GM23338 (cell line): ENCODE measurements at regions not wholly inside any gene's neighbourhood (a gene's known extent, or its start where the extent isn't known, plus 50 kb on each side); places are given as distances from the start of the nearest gene placed in this dataset.

Source experiments
- ATAC-seq: fragments of 200-7000 bp; cut with Tn5 transposase; 3 replicates; pipeline ENCODE4 v1.9.1; 2020
- DNase-seq: peaks from one replicate; pipeline ENCODE4 v3.0.0-alpha.2; 2015; ENCODE audit warnings: low spot score
- H2AFZ ChIP-seq: fragments of 200-600 bp; sonication (generic); 2 replicates; pipeline ENCODE4 v1.8.0; 2016; ENCODE audit warnings: antibody characterized with exemption, mild to moderate bottlenecking, moderate library complexity
- H3F3A ChIP-seq: fragments of 200-600 bp; sonication (generic); replicated peaks from 2 replicates; pipeline ENCODE4 v1.8.0; 2017; ENCODE audit warnings: antibody characterized with exemption, mixed run types, low read depth
- H3K27ac ChIP-seq: fragments of 200-600 bp; sonication (generic); 2 replicates; pipeline ENCODE4 v1.6.1; 2016; ENCODE audit warnings: low read depth
- H3K27me3 ChIP-seq: fragments of 200-600 bp; sonication (generic); 2 replicates; pipeline ENCODE4 v1.8.0; 2016; ENCODE audit warnings: mild to moderate bottlenecking, mixed run types, moderate library complexity; ENCODE audit not compliant: insufficient read depth
- H3K36me3 ChIP-seq: fragments of 200-600 bp; sonication (generic); 2 replicates; pipeline ENCODE4 v1.8.0; 2016; ENCODE audit warnings: mild to moderate bottlenecking; ENCODE audit not compliant: insufficient read depth
- H3K4me1 ChIP-seq: fragments of 200-600 bp; sonication (generic); 2 replicates; pipeline ENCODE4 v1.8.0; 2016; ENCODE audit warnings: mild to moderate bottlenecking, moderate library complexity; ENCODE audit not compliant: insufficient read depth
- H3K4me2 ChIP-seq: fragments of 200-600 bp; sonication (generic); 2 replicates; pipeline ENCODE4 v1.7.1; 2017; ENCODE audit warnings: mixed run types
- H3K4me3 ChIP-seq: fragments of 200-600 bp; sonication (generic); 2 replicates; pipeline ENCODE4 v1.6.1; 2016; ENCODE audit warnings: mixed run types
- H3K79me2 ChIP-seq: fragments of 200-600 bp; sonication (generic); replicated peaks from 2 replicates; pipeline ENCODE4 v1.8.0; 2017; ENCODE audit warnings: mild to moderate bottlenecking; ENCODE audit not compliant: insufficient read depth
- H3K9me2 ChIP-seq: fragments of 200-600 bp; sonication (generic); 2 replicates; pipeline ENCODE4 v1.8.0; 2017; ENCODE audit not compliant: insufficient read depth
- H4K20me1 ChIP-seq: fragments of 200-600 bp; sonication (generic); replicated peaks from 2 replicates; pipeline ENCODE4 v1.8.0; 2017; ENCODE audit warnings: mild to moderate bottlenecking; ENCODE audit not compliant: insufficient read depth
- H3K27ac Mint-ChIP-seq: 2 replicates; pipeline ENCODE4 v1.8.0; 2020; ENCODE audit warnings: inconsistent platforms, mild to moderate bottlenecking, moderate library complexity, mixed read lengths
- H3K27me3 Mint-ChIP-seq: 3 replicates; pipeline ENCODE4 v1.8.0; 2022; ENCODE audit warnings: low read depth, mild to moderate bottlenecking, moderate library complexity, mixed read lengths, inconsistent platforms; ENCODE audit not compliant: insufficient read depth, poor library complexity
- H3K36me3 Mint-ChIP-seq: 3 replicates; pipeline ENCODE4 v1.8.0; 2021; ENCODE audit warnings: low read depth, mild to moderate bottlenecking, inconsistent platforms, moderate library complexity, mixed read lengths
- H3K4me1 Mint-ChIP-seq: 3 replicates; pipeline ENCODE4 v1.8.0; 2020; ENCODE audit warnings: mild to moderate bottlenecking, inconsistent platforms, mixed read lengths
- H3K4me3 Mint-ChIP-seq: 3 replicates; pipeline ENCODE4 v1.8.0; 2021; ENCODE audit warnings: moderate library complexity, mild to moderate bottlenecking, inconsistent platforms, mixed read lengths
- H3K9me3 Mint-ChIP-seq: 3 replicates; pipeline ENCODE4 v1.8.0; 2020; ENCODE audit warnings: moderate library complexity, mild to moderate bottlenecking, inconsistent platforms, mixed read lengths
- EZH2phosphoT487 ChIP-seq: fragments of 200-600 bp; sonication (generic); IDR thresholded peaks from one replicate; pipeline ENCODE4 v1.8.1; 2018; ENCODE audit warnings: antibody characterized with exemption; ENCODE audit not compliant: unreplicated experiment
- JUNB ChIP-seq: IDR thresholded peaks from one replicate; pipeline ENCODE4 v1.6.1; 2016; ENCODE audit warnings: antibody characterized with exemption; ENCODE audit not compliant: unreplicated experiment
- NANOG ChIP-seq: IDR thresholded peaks from 2 replicates; pipeline ENCODE4 v1.6.1; 2016; ENCODE audit warnings: antibody characterized with exemption, borderline replicate concordance
- POLR2AphosphoS5 ChIP-seq: IDR thresholded peaks from 2 replicates; pipeline ENCODE4 v1.6.1; 2016; ENCODE audit warnings: antibody characterized with exemption, low read depth
- TF ChIP-seq, protein P1 (sequence below): fragments of 250-450 bp; sonication (Bioruptor Pico); IDR thresholded peaks from 2 replicates; pipeline ENCODE4 v1.5.0; 2020; ENCODE audit warnings: mild to moderate bottlenecking, moderate library complexity
- TF ChIP-seq, protein P2 (sequence below), 2 experiments: fragments of 200-600 bp in 1 of 2; sonication (generic) in 1 of 2; conservative IDR thresholded peaks; 2 replicates each; pipeline versions ENCODE4 v1.5.1 to v1.6.1; 2016 to 2017; ENCODE audit warnings: antibody characterized with exemption in 2 of 2, low read depth in 2 of 2, mild to moderate bottlenecking in 2 of 2, moderate library complexity in 1 of 2

DNA sequence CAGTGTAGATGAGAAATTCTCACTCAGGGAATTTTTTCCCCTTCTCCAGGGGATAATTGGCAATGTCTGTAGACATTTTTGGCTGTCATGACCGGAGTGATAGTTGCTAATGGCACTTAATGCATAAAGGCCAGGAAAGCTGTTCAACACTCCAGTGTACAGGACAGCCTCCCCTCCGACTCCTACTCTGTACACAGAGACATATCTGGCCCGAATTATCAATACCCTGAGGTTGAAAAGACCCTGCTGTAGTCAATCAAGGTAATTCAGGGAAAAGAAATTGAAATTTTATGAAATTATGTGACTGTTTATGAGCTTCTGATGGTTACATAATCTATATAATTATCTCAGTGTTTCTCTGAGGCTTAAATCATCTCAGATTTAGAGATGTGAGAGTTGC, 720.7 kb downstream of the OLFM4 start (continued):
- TF ChIP-seq, protein P1, sequence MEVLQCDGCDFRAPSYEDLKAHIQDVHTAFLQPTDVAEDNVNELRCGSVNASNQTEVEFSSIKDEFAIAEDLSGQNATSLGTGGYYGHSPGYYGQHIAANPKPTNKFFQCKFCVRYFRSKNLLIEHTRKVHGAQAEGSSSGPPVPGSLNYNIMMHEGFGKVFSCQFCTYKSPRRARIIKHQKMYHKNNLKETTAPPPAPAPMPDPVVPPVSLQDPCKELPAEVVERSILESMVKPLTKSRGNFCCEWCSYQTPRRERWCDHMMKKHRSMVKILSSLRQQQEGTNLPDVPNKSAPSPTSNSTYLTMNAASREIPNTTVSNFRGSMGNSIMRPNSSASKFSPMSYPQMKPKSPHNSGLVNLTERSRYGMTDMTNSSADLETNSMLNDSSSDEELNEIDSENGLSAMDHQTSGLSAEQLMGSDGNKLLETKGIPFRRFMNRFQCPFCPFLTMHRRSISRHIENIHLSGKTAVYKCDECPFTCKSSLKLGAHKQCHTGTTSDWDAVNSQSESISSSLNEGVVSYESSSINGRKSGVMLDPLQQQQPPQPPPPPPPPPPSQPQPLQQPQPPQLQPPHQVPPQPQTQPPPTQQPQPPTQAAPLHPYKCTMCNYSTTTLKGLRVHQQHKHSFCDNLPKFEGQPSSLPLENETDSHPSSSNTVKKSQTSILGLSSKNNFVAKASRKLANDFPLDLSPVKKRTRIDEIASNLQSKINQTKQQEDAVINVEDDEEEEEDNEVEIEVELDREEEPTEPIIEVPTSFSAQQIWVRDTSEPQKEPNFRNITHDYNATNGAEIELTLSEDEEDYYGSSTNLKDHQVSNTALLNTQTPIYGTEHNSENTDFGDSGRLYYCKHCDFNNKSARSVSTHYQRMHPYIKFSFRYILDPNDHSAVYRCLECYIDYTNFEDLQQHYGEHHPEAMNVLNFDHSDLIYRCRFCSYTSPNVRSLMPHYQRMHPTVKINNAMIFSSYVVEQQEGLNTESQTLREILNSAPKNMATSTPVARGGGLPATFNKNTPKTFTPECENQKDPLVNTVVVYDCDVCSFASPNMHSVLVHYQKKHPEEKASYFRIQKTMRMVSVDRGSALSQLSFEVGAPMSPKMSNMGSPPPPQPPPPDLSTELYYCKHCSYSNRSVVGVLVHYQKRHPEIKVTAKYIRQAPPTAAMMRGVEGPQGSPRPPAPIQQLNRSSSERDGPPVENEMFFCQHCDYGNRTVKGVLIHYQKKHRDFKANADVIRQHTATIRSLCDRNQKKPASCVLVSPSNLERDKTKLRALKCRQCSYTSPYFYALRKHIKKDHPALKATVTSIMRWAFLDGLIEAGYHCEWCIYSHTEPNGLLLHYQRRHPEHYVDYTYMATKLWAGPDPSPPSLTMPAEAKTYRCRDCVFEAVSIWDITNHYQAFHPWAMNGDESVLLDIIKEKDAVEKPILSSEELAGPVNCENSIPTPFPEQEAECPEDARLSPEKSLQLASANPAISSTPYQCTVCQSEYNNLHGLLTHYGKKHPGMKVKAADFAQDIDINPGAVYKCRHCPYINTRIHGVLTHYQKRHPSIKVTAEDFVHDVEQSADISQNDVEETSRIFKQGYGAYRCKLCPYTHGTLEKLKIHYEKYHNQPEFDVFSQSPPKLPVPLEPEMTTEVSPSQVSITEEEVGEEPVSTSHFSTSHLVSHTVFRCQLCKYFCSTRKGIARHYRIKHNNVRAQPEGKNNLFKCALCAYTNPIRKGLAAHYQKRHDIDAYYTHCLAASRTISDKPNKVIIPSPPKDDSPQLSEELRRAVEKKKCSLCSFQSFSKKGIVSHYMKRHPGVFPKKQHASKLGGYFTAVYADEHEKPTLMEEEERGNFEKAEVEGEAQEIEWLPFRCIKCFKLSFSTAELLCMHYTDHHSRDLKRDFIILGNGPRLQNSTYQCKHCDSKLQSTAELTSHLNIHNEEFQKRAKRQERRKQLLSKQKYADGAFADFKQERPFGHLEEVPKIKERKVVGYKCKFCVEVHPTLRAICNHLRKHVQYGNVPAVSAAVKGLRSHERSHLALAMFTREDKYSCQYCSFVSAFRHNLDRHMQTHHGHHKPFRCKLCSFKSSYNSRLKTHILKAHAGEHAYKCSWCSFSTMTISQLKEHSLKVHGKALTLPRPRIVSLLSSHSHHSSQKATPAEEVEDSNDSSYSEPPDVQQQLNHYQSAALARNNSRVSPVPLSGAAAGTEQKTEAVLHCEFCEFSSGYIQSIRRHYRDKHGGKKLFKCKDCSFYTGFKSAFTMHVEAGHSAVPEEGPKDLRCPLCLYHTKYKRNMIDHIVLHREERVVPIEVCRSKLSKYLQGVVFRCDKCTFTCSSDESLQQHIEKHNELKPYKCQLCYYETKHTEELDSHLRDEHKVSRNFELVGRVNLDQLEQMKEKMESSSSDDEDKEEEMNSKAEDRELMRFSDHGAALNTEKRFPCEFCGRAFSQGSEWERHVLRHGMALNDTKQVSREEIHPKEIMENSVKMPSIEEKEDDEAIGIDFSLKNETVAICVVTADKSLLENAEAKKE (CRISPR knock-in tag): no peak
- TF ChIP-seq NANOG (no peak), EZH2phosphoT487 (no peak)
- TF ChIP-seq, protein P2, sequence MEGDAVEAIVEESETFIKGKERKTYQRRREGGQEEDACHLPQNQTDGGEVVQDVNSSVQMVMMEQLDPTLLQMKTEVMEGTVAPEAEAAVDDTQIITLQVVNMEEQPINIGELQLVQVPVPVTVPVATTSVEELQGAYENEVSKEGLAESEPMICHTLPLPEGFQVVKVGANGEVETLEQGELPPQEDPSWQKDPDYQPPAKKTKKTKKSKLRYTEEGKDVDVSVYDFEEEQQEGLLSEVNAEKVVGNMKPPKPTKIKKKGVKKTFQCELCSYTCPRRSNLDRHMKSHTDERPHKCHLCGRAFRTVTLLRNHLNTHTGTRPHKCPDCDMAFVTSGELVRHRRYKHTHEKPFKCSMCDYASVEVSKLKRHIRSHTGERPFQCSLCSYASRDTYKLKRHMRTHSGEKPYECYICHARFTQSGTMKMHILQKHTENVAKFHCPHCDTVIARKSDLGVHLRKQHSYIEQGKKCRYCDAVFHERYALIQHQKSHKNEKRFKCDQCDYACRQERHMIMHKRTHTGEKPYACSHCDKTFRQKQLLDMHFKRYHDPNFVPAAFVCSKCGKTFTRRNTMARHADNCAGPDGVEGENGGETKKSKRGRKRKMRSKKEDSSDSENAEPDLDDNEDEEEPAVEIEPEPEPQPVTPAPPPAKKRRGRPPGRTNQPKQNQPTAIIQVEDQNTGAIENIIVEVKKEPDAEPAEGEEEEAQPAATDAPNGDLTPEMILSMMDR (conservative IDR thresholded peaks at IDR 0.05; ENCODE audit: low read depth in 2 of 2): no peak

DNA sequence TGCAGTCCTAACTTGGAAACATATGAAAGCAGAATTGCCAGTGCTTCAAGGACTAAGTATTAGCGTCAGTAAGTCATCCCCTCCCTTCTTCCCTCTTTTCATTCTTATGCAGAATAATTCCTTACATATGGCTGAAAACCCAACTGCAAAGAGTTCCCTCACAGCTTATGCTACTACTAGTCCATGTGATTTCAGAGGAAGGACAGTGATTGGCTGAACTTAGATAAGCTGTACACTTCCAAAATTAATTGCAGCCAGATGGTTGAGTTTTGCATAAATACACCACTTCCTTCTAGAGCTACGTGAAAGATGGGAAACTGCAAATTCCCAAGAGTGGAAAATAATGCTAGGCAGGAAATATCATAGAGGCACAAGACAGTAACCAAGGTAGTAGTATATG, 730.4 kb downstream of the OLFM4 start:
- H3K9me3 Mint-ChIP-seq: peaks cover 9% of the 10 kb centered on the region; the same call in 2 of the 3 replicates
- Histone ChIP-seq H3K27me3 (no peaks in the 10 kb centered on the region), H3K9me2 (peaks cover 16% of the 10 kb centered on the region), H3K36me3 (no peaks in the 10 kb centered on the region), H3K79me2 (no peaks in the 10 kb centered on the region), H3K27ac (no peak overlapping the region), H3K4me2 (no peak overlapping the region), H2AFZ (no peak overlapping the region), H3F3A (no peaks in the 10 kb centered on the region), H3K4me1 (peaks cover 8% of the 10 kb centered on the region; the same call in 1 of the 2 replicates), H4K20me1 (no peaks in the 10 kb centered on the region), H3K4me3 (no peak overlapping the region)
- peaks cover 2% of the 10 kb centered on the region for H3K27me3 Mint-ChIP-seq
- peak; percentile 45 for DNase-seq
- no peak overlapping the region for H3K4me3 Mint-ChIP-seq
- H3K36me3 Mint-ChIP-seq: no peaks in the 10 kb centered on the region; the same call in 2 of the 3 replicates
- H3K4me1 Mint-ChIP-seq: peaks cover 6% of the 10 kb centered on the region
- H3K27ac Mint-ChIP-seq: no peak overlapping the region
- peak; percentile 57; the same call in 2 of the 3 replicates for ATAC-seq
- TF ChIP-seq EZH2phosphoT487 (no peak), POLR2AphosphoS5 (no peak), JUNB (no peak), NANOG (no peak)
- TF ChIP-seq, protein P1 (CRISPR knock-in tag): no peak
